CD4-positive, CD25-positive, alpha-beta regulatory T cell (primary cell): ENCODE measurements at regions not wholly inside any gene's neighbourhood (a gene's known extent, or its start where the extent isn't known, plus 50 kb on each side); places are given as distances from the start of the nearest gene placed in this dataset.

Experiments
- ATAC-seq, 2 donors: fragments of 150-1000 bp; cut with Tn5 transposase; one replicate each; pipeline ENCODE4 v1.10.0; 2021; ENCODE audit warnings: low read depth in 2 of 2, moderate number of reproducible peaks in 2 of 2, moderate library complexity in 1 of 2
- DNase-seq, 3 donors: peaks; one replicate each; pipeline versions ENCODE4 v3.0.0 to v3.0.0-alpha.2; 2012 to 2022; ENCODE audit warnings: mixed read lengths in 1 of 3
- H3K27ac ChIP-seq: one replicate; pipeline ENCODE4 v1.7.0; 2013; ENCODE audit warnings: mild to moderate bottlenecking, low read length; ENCODE audit not compliant: insufficient read depth, poor library complexity, severe bottlenecking
- H3K27me3 ChIP-seq: one replicate; pipeline ENCODE4 v1.7.0; 2013; ENCODE audit warnings: low read length; ENCODE audit not compliant: control insufficient read depth, insufficient read depth
- H3K36me3 ChIP-seq: one replicate; pipeline ENCODE4 v1.7.0; 2013; ENCODE audit warnings: mild to moderate bottlenecking, low read length, moderate library complexity; ENCODE audit not compliant: control insufficient read depth, insufficient read depth
- H3K4me1 ChIP-seq: 2 replicates; pipeline ENCODE4 v1.7.0; 2013; ENCODE audit warnings: mild to moderate bottlenecking, low read length; ENCODE audit not compliant: insufficient read depth, control insufficient read depth, poor library complexity, severe bottlenecking
- H3K4me3 ChIP-seq: one replicate; pipeline ENCODE4 v1.7.0; 2013; ENCODE audit warnings: low read depth, mild to moderate bottlenecking, low read length, moderate library complexity
- H3K9me3 ChIP-seq, 2 experiments: 1 replicate in 1 of 2; 2 replicates in 1 of 2; pipeline ENCODE4 v1.7.0; 2013; ENCODE audit warnings: low read length in 2 of 2, mild to moderate bottlenecking in 1 of 2, moderate library complexity in 1 of 2; ENCODE audit not compliant: control insufficient read depth in 2 of 2
- H3K27ac Mint-ChIP-seq, 3 donors: one replicate each; pipeline ENCODE4 v1.8.0; 2020 to 2022; ENCODE audit warnings: mild to moderate bottlenecking in 3 of 3, mixed read lengths in 3 of 3, moderate library complexity in 2 of 3
- H3K27me3 Mint-ChIP-seq: one replicate; pipeline ENCODE4 v1.8.0; 2022; ENCODE audit warnings: mild to moderate bottlenecking, mixed read lengths
- H3K36me3 Mint-ChIP-seq: one replicate; pipeline ENCODE4 v1.8.0; 2020; ENCODE audit warnings: mixed read lengths
- H3K4me1 Mint-ChIP-seq, 4 donors: one replicate each; pipeline ENCODE4 v1.8.0; 2020 to 2022; ENCODE audit warnings: mixed read lengths in 4 of 4, mild to moderate bottlenecking in 1 of 4
- H3K4me3 Mint-ChIP-seq, 4 donors: one replicate each; pipeline ENCODE4 v1.8.0; 2020 to 2022; ENCODE audit warnings: mild to moderate bottlenecking in 4 of 4, mixed read lengths in 4 of 4, moderate library complexity in 3 of 4
- H3K9me3 Mint-ChIP-seq, 7 donors: one replicate each; pipeline ENCODE4 v1.8.0; 2020 to 2022; ENCODE audit warnings: mixed read lengths in 7 of 7, mild to moderate bottlenecking in 3 of 7, moderate library complexity in 2 of 7

GRCh38 chr18:42255908-42256765 lies 301.1 kb downstream of the PIK3C3 start:
- Histone ChIP-seq H3K4me1 (no peaks in the 10 kb centered on the region), H3K27ac (no peak overlapping the region), H3K27me3 (no peaks in the 10 kb centered on the region), H3K9me3 (no peaks in the 10 kb centered on the region), H3K4me3 (no peak overlapping the region), H3K36me3 (no peaks in the 10 kb centered on the region)
- no peaks in the 10 kb centered on the region for H3K27me3 Mint-ChIP-seq
- DNase-seq: no peak
- peaks cover 0 to 4% (median 2%) of the 10 kb centered on the region in 7 donors for H3K9me3 Mint-ChIP-seq
- H3K4me3 Mint-ChIP-seq: no peak overlapping the region
- H3K36me3 Mint-ChIP-seq: no peaks in the 10 kb centered on the region
- no peaks in the 10 kb centered on the region for H3K4me1 Mint-ChIP-seq
- no peak overlapping the region for H3K27ac Mint-ChIP-seq
- ATAC-seq: no peak

DNA sequence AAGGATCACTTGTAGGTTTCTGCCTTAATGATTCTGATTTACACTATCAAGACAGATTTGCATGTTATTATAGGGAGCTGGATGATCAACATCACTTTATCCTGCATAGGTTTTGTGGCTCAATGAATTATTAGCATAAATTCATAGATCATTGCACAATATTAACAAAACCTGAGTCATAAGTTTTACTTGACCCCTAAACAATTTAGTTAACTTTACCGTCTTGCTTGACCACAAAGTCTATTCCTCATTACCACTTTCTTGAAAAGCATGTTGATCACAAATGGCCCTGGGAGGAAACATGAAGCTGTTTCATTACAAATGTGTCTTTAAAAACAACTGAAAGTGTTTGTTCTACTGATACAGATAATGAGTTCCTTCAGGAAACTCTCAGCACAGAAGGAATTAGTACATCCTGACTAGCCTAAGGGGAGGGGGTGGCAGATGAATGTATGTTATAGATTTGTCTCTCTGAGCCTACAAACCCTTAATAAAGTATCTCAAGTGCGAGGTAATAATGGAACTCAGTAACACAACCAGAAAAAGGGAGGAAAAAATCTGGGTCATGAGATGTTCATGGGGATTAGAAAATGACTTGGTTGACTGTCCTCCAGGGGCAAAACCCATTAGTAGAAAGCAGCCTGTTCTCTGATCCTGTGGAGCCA lies 303.4 kb downstream of the PIK3C3 start:
- Histone ChIP-seq H3K27me3 (no peaks in the 10 kb centered on the region), H3K9me3 (no peaks in the 10 kb centered on the region), H3K4me1 (no peaks in the 10 kb centered on the region), H3K4me3 (no peak overlapping the region), H3K36me3 (no peaks in the 10 kb centered on the region), H3K27ac (no peak overlapping the region)
- Mint-ChIP-seq H3K4me1 (no peaks in the 10 kb centered on the region), H3K27ac (no peak overlapping the region), H3K36me3 (no peaks in the 10 kb centered on the region), H3K27me3 (no peaks in the 10 kb centered on the region), H3K9me3 (peaks cover 0 to 3% (median 1%) of the 10 kb centered on the region in 7 donors), H3K4me3 (no peak overlapping the region)
- DNase-seq (no peak), ATAC-seq (no peak)

- no peak overlapping the region for H3K27ac ChIP-seq
- Mint-ChIP-seq H3K27me3 (no peaks in the 10 kb centered on the region), H3K4me3 (no peak overlapping the region), H3K27ac (no peak overlapping the region), H3K36me3 (no peaks in the 10 kb centered on the region), H3K4me1 (no peaks in the 10 kb centered on the region), H3K9me3 (peaks cover 0 to 3% (median 0%) of the 10 kb centered on the region in 7 donors)
- H3K36me3 ChIP-seq: no peaks in the 10 kb centered on the region
- no peaks in the 10 kb centered on the region for H3K4me1 ChIP-seq
- H3K9me3 ChIP-seq: no peaks in the 10 kb centered on the region
- H3K27me3 ChIP-seq: no peaks in the 10 kb centered on the region
- DNase-seq (no peak), ATAC-seq (no peak)
- H3K4me3 ChIP-seq: no peak overlapping the region
Observed at GRCh38 chr18:42261731-42262130, 306.7 kb downstream of the PIK3C3 start.

GRCh38 chr18:42264497-42264896 lies 309.5 kb downstream of the PIK3C3 start:
- Histone ChIP-seq H3K4me1 (no peaks in the 10 kb centered on the region), H3K4me3 (no peak overlapping the region), H3K27me3 (no peaks in the 10 kb centered on the region), H3K36me3 (no peaks in the 10 kb centered on the region), H3K9me3 (no peaks in the 10 kb centered on the region), H3K27ac (no peak overlapping the region)
- Mint-ChIP-seq H3K9me3 (peaks cover 0 to 2% (median 0%) of the 10 kb centered on the region in 7 donors), H3K36me3 (no peaks in the 10 kb centered on the region), H3K27ac (no peak overlapping the region), H3K4me3 (no peak overlapping the region), H3K27me3 (no peaks in the 10 kb centered on the region), H3K4me1 (no peaks in the 10 kb centered on the region)
- DNase-seq (no peak), ATAC-seq (no peak)

GRCh38 chr18:42268186-42268725 lies 313.2 kb downstream of the PIK3C3 start:
- Mint-ChIP-seq H3K9me3 (peaks cover 0 to 3% (median 0%) of the 10 kb centered on the region in 7 donors), H3K4me1 (no peaks in the 10 kb centered on the region), H3K27me3 (no peaks in the 10 kb centered on the region), H3K27ac (no peak overlapping the region), H3K4me3 (no peak overlapping the region), H3K36me3 (no peaks in the 10 kb centered on the region)
- ATAC-seq (no peak), DNase-seq (no peak)
- Histone ChIP-seq H3K27ac (no peak overlapping the region), H3K36me3 (no peaks in the 10 kb centered on the region), H3K27me3 (no peaks in the 10 kb centered on the region), H3K4me1 (no peaks in the 10 kb centered on the region), H3K9me3 (no peaks in the 10 kb centered on the region), H3K4me3 (no peak overlapping the region)

- no peak overlapping the region for H3K27ac ChIP-seq
- no peaks in the 10 kb centered on the region for H3K9me3 ChIP-seq
- H3K36me3 ChIP-seq: no peaks in the 10 kb centered on the region
- ATAC-seq (no peak), DNase-seq (no peak)
- Mint-ChIP-seq H3K27ac (no peak overlapping the region), H3K36me3 (no peaks in the 10 kb centered on the region), H3K4me3 (no peak overlapping the region), H3K4me1 (no peaks in the 10 kb centered on the region), H3K9me3 (peaks cover 0 to 3% (median 0%) of the 10 kb centered on the region in 7 donors), H3K27me3 (no peaks in the 10 kb centered on the region)
- no peak overlapping the region for H3K4me3 ChIP-seq
- no peaks in the 10 kb centered on the region for H3K27me3 ChIP-seq
- H3K4me1 ChIP-seq: no peaks in the 10 kb centered on the region
Observed at GRCh38 chr18:42268798-42269197, 313.8 kb downstream of the PIK3C3 start.

- Mint-ChIP-seq H3K4me3 (no peak overlapping the region), H3K36me3 (no peaks in the 10 kb centered on the region), H3K27me3 (peaks cover 6% of the 10 kb centered on the region), H3K4me1 (no peaks in the 10 kb centered on the region), H3K27ac (no peak overlapping the region), H3K9me3 (peaks cover 0 to 2% (median 0%) of the 10 kb centered on the region in 7 donors)
- DNase-seq (no peak), ATAC-seq (no peak)
- Histone ChIP-seq H3K4me1 (no peaks in the 10 kb centered on the region), H3K27ac (no peak overlapping the region), H3K4me3 (no peak overlapping the region), H3K9me3 (no peaks in the 10 kb centered on the region), H3K36me3 (no peaks in the 10 kb centered on the region), H3K27me3 (no peaks in the 10 kb centered on the region)
Observed at GRCh38 chr18:42271647-42272414, 316.8 kb downstream of the PIK3C3 start.
